ENCODE measurements at regions not wholly inside any gene's neighbourhood (a gene's known extent, or its start where the extent isn't known, plus 50 kb on each side); places are given as distances from the start of the nearest gene placed in this dataset.

GRCh38 chr1:199780948-199781670 lies 246.4 kb upstream of the NR5A2 start:
- TF ChIP-seq, protein P1, sequence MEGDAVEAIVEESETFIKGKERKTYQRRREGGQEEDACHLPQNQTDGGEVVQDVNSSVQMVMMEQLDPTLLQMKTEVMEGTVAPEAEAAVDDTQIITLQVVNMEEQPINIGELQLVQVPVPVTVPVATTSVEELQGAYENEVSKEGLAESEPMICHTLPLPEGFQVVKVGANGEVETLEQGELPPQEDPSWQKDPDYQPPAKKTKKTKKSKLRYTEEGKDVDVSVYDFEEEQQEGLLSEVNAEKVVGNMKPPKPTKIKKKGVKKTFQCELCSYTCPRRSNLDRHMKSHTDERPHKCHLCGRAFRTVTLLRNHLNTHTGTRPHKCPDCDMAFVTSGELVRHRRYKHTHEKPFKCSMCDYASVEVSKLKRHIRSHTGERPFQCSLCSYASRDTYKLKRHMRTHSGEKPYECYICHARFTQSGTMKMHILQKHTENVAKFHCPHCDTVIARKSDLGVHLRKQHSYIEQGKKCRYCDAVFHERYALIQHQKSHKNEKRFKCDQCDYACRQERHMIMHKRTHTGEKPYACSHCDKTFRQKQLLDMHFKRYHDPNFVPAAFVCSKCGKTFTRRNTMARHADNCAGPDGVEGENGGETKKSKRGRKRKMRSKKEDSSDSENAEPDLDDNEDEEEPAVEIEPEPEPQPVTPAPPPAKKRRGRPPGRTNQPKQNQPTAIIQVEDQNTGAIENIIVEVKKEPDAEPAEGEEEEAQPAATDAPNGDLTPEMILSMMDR (conservative IDR thresholded peaks at IDR 0.05), result no peak
- Mint-ChIP-seq H3K4me3 (no peak overlapping the region), H3K36me3 (ENCODE audit: low read depth) (no peaks in the 10 kb centered on the region), H3K27ac (no peak overlapping the region), H3K27me3 (ENCODE audit: insufficient read depth) (no peaks in the 10 kb centered on the region), H3K9me3 (no peaks in the 10 kb centered on the region), H3K4me1 (peaks cover 9% of the 10 kb centered on the region)
- DNase-seq, result no peak
- H3K27ac ChIP-seq (ENCODE audit: low read depth, low read length), result no peak overlapping the region
- no peaks in the 10 kb centered on the region for H3K36me3 ChIP-seq (ENCODE audit: control insufficient read depth, insufficient read depth, low read length)
- no peak overlapping the region for H3K4me3 ChIP-seq (ENCODE audit: low read length)
- H3K9me3 ChIP-seq (ENCODE audit: control insufficient read depth, low read length), result no peaks in the 10 kb centered on the region
- H3K4me1 ChIP-seq (ENCODE audit: control insufficient read depth, insufficient read depth, low read length), result no peaks in the 10 kb centered on the region
- no peaks in the 10 kb centered on the region for H3K27me3 ChIP-seq (ENCODE audit: control insufficient read depth, insufficient read depth, low read length, poor library complexity, severe bottlenecking)
- no peak overlapping the region for H3K9ac ChIP-seq (ENCODE audit: extremely low read depth, low read length, poor library complexity, severe bottlenecking)
- WGBS, 2 experiments (ENCODE audit: insufficient coverage in 1 of 2, insufficient read length in 1 of 2), result 92% methylated on average over 2 of the region's 2 CpGs; no CpG with 5 or more reads in 1 of the 2 experiments

DNA sequence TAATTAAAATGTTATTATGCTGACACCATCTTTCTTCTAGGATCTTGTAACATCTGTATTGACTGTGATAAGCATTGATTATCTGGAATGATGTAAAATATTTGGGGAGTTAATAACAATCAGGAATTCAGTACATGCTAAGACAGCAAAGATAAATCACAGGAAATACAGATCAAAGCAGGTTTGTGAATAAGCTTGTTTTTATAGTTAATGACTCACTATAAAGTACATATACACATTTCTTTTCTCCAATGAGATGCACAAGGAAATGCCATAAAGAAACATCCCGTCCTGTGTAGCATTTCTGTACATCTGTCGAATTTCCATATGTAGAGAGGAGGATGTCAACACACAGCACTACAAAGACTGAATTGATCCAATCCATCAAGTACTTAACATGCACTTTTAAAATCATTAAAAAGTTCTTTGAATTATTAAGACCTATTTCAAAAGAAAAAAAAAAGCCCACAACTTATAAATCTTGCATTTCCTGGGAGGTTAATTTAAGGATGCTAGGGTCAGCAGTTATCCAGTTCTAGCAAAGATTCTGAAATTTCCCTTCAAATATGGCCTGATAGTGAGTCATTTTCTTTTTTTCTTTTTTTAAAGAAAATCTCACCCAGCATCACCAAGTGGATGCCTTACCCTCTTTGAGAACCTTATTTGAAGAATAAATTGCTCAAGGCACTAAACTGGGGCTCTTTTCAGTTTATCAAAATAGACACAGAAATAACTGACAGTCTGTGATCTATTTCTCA lies 243.2 kb upstream of the NR5A2 start:
- no peaks in the 10 kb centered on the region for H3K9me3 ChIP-seq (ENCODE audit: control insufficient read depth, low read length)
- Mint-ChIP-seq H3K36me3 (ENCODE audit: low read depth) (no peaks in the 10 kb centered on the region), H3K9me3 (no peaks in the 10 kb centered on the region), H3K4me3 (no peak overlapping the region), H3K27ac (no peak overlapping the region), H3K27me3 (ENCODE audit: insufficient read depth) (no peaks in the 10 kb centered on the region), H3K4me1 (peaks cover 9% of the 10 kb centered on the region)
- H3K4me1 ChIP-seq (ENCODE audit: control insufficient read depth, insufficient read depth, low read length), result no peaks in the 10 kb centered on the region
- H3K27me3 ChIP-seq (ENCODE audit: control insufficient read depth, insufficient read depth, low read length, poor library complexity, severe bottlenecking), result no peaks in the 10 kb centered on the region
- H3K9ac ChIP-seq (ENCODE audit: extremely low read depth, low read length, poor library complexity, severe bottlenecking), result no peak overlapping the region
- whole genome bisulfite sequencing, 2 experiments (ENCODE audit: insufficient coverage in 1 of 2, insufficient read length in 1 of 2), result 85 to 94% methylated on average over 2 of the region's 2 CpGs
- no peak overlapping the region for H3K27ac ChIP-seq (ENCODE audit: low read depth, low read length)
- TF ChIP-seq, protein P1 (conservative IDR thresholded peaks at IDR 0.05), result no peak
- no peak overlapping the region for H3K4me3 ChIP-seq (ENCODE audit: low read length)
- no peaks in the 10 kb centered on the region for H3K36me3 ChIP-seq (ENCODE audit: control insufficient read depth, insufficient read depth, low read length)
- no peak for DNase-seq

- TF ChIP-seq, protein P1 (conservative IDR thresholded peaks at IDR 0.05), result no peak
- Mint-ChIP-seq H3K9me3 (no peaks in the 10 kb centered on the region), H3K4me1 (peaks cover 9% of the 10 kb centered on the region), H3K27ac (no peak overlapping the region), H3K4me3 (no peak overlapping the region), H3K36me3 (ENCODE audit: low read depth) (no peaks in the 10 kb centered on the region), H3K27me3 (ENCODE audit: insufficient read depth) (no peaks in the 10 kb centered on the region)
- H3K4me3 ChIP-seq (ENCODE audit: low read length), result no peak overlapping the region
- H3K9me3 ChIP-seq (ENCODE audit: control insufficient read depth, low read length), result no peaks in the 10 kb centered on the region
- H3K27ac ChIP-seq (ENCODE audit: low read depth, low read length), result no peak overlapping the region
- WGBS, 2 experiments (ENCODE audit: insufficient coverage in 1 of 2, insufficient read length in 1 of 2), result 91 to 100% methylated on average over 1 to 3 of the region's 3 CpGs
- DNase-seq, result no peak
- no peaks in the 10 kb centered on the region for H3K4me1 ChIP-seq (ENCODE audit: control insufficient read depth, insufficient read depth, low read length)
- H3K9ac ChIP-seq (ENCODE audit: extremely low read depth, low read length, poor library complexity, severe bottlenecking), result no peak overlapping the region
- no peaks in the 10 kb centered on the region for H3K36me3 ChIP-seq (ENCODE audit: control insufficient read depth, insufficient read depth, low read length)
- no peaks in the 10 kb centered on the region for H3K27me3 ChIP-seq (ENCODE audit: control insufficient read depth, insufficient read depth, low read length, poor library complexity, severe bottlenecking)
These were observed 240.8 kb upstream of the NR5A2 start for GRCh38 chr1:199786695-199787094.

Data from endodermal cell (in vitro differentiated cells).